ENCODE measurements at regions not wholly inside any gene's neighbourhood (a gene's known extent, or its start where the extent isn't known, plus 50 kb on each side); places are given as distances from the start of the nearest gene placed in this dataset.

DNA sequence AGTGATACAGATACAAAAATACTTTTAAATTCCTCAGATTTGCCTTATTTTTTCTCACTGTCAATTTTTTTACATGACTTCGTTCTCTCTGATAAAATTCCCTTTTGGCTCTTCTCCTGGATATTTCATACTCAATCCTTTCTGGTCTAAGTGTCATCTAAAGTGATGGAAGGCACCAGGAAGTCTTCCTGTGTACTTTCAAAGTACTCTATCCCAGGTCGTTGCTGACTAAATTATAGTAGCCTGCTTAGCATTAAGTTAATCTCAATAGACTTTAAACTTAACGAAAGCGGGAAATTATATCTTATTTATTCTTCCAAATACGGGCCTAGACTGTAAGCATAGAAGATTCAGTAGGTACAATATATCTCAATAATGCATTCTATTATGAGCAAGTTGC lies 67.8 kb downstream of the CASP12 start:
- in situ Hi-C loops (cut with HindIII; ENCODE audit: low sequenced_read_pairs) = no loop called here
- TF ChIP-seq, protein P1, sequence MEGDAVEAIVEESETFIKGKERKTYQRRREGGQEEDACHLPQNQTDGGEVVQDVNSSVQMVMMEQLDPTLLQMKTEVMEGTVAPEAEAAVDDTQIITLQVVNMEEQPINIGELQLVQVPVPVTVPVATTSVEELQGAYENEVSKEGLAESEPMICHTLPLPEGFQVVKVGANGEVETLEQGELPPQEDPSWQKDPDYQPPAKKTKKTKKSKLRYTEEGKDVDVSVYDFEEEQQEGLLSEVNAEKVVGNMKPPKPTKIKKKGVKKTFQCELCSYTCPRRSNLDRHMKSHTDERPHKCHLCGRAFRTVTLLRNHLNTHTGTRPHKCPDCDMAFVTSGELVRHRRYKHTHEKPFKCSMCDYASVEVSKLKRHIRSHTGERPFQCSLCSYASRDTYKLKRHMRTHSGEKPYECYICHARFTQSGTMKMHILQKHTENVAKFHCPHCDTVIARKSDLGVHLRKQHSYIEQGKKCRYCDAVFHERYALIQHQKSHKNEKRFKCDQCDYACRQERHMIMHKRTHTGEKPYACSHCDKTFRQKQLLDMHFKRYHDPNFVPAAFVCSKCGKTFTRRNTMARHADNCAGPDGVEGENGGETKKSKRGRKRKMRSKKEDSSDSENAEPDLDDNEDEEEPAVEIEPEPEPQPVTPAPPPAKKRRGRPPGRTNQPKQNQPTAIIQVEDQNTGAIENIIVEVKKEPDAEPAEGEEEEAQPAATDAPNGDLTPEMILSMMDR (IDR thresholded peaks at IDR 0.05; ENCODE audit: low read depth, low read length, missing control alignments) = no peak
- no peak for DNase-seq (ENCODE audit: low read depth)
- no peak overlapping the region for H3K4me3 ChIP-seq (ENCODE audit: low read depth, low read length)

DNA sequence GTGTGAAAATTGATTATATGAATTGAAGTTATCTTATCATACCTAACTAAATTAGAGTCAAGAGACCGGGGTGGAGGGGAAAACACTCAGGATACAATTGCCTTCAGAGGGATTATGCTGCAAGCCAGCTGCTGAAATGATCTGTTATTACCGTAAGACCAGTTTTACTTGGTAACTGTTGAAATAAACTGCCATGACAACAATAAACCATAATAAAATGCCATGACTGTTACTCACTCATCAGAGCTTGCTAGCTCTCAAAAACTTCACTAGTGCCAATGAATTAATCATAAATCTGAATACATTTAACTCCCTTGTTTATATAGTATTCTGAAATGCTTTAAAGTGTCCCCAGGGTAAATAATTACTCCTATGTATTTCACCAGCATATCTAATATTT lies 68.2 kb downstream of the CASP12 start:
- in situ Hi-C loops (cut with HindIII; ENCODE audit: low sequenced_read_pairs) = no loop called here
- TF ChIP-seq, protein P1 (IDR thresholded peaks at IDR 0.05; ENCODE audit: low read depth, low read length, missing control alignments) = no peak
- H3K4me3 ChIP-seq (ENCODE audit: low read depth, low read length) = no peak overlapping the region
- peak; percentile 60 for DNase-seq (ENCODE audit: low read depth)

DNA sequence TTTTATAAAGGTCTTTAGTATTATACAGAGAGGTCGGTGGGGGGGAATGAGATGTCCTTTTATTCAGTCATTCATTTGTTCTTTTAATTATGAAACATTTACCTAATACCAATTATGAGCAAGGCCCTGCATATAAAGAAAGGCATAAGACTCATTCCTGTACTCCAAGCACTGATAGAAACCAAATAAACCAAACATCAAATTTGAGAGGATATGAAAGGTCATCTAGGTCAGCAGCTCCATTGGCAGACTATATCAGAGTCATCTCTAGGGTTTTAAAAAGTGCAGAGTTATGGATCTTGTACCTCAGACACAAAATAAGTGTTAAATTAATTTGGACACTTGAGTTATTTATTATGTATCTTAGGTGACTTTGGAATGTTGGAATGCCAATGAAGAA lies 71.5 kb downstream of the CASP12 start:
- DNase-seq (ENCODE audit: low read depth) = no peak
- TF ChIP-seq, protein P1 (IDR thresholded peaks at IDR 0.05; ENCODE audit: low read depth, low read length, missing control alignments) = no peak
- H3K4me3 ChIP-seq (ENCODE audit: low read depth, low read length) = no peak overlapping the region
- in situ Hi-C loops (cut with HindIII; ENCODE audit: low sequenced_read_pairs) = no loop called here

DNA sequence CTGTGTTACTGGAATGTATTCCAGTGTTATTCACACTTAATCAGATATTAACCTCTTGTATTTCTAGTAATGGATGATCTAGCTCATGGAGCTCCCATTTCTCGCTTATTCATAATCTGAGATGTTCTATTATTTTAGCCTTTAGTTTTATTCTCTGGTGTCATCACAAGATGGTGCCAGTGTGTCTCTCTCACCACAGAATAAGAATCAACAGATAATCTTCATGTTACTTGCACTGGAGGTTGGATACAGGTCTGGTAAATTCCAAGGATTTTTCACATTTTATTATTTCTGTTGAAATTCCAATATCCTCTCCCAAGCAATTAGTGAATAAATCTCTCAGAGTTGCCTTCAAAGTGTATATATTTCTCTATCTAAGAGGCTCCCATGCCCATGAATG lies 74.6 kb downstream of the CASP12 start:
- no peak overlapping the region for H3K4me3 ChIP-seq (ENCODE audit: low read depth, low read length)
- DNase-seq (ENCODE audit: low read depth) = no peak
- in situ Hi-C loops (cut with HindIII; ENCODE audit: low sequenced_read_pairs) = no loop called here
- TF ChIP-seq, protein P1 (IDR thresholded peaks at IDR 0.05; ENCODE audit: low read depth, low read length, missing control alignments) = no peak

DNA sequence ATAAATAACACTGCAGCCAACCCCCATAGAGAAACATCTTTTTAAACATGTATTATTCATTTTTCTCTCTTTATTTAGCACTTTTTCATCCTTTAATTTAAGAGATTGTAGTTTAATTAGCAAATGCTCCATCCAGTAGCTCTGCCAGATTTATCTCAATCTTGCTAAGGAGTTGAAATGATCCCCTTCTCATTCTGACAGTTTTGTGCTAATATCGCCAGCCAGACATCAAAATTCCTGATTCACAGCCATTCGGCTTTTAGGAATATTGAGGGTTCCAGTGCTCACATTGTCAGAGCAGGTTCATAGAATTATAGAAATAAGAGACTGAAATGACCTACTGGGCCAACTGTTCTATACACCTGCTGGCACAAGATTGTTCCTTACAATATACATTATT lies 77.8 kb downstream of the CASP12 start:
- no peak overlapping the region for H3K4me3 ChIP-seq (ENCODE audit: low read depth, low read length)
- DNase-seq (ENCODE audit: low read depth) = no peak
- TF ChIP-seq, protein P1 (IDR thresholded peaks at IDR 0.05; ENCODE audit: low read depth, low read length, missing control alignments) = no peak
- in situ Hi-C loops (cut with HindIII; ENCODE audit: low sequenced_read_pairs) = no loop called here

DNA sequence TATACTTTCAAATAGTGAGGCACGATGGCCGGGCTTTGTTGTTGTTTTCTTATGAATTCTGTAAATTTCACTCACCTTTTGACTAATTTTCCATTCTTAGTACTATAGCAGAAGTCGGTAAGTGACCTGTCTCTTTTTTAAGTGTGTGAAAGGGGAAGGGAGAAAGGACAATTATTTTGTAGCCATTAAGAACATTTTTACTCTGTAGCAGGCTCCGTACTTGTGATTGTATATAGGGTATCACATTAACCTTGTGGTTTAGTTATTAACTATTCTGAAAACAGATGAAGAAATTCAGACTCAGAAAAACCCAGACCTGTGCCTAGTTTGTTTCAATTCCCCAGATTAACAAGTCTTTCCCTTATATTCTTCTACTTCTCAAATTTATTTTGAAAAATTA lies 78.7 kb downstream of the CASP12 start:
- in situ Hi-C loops (cut with HindIII; ENCODE audit: low sequenced_read_pairs) = no loop called here
- H3K4me3 ChIP-seq (ENCODE audit: low read depth, low read length) = no peak overlapping the region
- DNase-seq (ENCODE audit: low read depth) = no peak
- TF ChIP-seq, protein P1 (IDR thresholded peaks at IDR 0.05; ENCODE audit: low read depth, low read length, missing control alignments) = no peak

DNA sequence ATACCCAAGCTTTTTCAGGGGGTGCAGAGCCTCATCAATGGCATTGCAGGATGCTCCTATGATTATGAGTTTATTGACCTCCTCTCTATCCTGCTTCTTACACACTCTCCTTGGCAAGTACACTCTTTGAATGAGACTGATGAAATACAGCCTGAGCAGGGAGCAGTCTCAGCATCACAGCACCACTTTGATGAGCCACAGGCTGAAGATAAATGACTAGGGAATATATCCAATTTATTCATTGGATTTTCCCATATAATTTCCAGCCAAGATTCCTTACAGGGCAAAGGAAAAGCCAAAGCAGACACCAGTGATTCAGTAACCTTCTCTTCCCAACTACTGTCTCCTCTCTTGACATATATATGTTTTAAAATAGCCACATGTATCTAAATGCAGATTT lies 79.2 kb downstream of the CASP12 start:
- in situ Hi-C loops (cut with HindIII; ENCODE audit: low sequenced_read_pairs) = no loop called here
- TF ChIP-seq, protein P1 (IDR thresholded peaks at IDR 0.05; ENCODE audit: low read depth, low read length, missing control alignments) = no peak
- H3K4me3 ChIP-seq (ENCODE audit: low read depth, low read length) = no peak overlapping the region
- DNase-seq (ENCODE audit: low read depth) = no peak
